Gastroesophageal sphincter (tissue), 4 donors: ENCODE measurements at regions not wholly inside any gene's neighbourhood (a gene's known extent, or its start where the extent isn't known, plus 50 kb on each side); places are given as distances from the start of the nearest gene placed in this dataset.
"Not testable (repeated sequence)": the region's sequence is repeated elsewhere in the genome, so short reads cannot be mapped to it uniquely, and the experiment has no call there.

Source experiments
- ATAC-seq: fragments of 150-250 bp; one replicate; pipeline ENCODE4 v1.9.1; 2016; ENCODE audit warnings: mild to moderate bottlenecking, moderate library complexity
- H3K27ac ChIP-seq, 4 donors: fragments of 200-600 bp; sonication (generic) in 3 of 4; 1 replicate in 3 of 4; 2 replicates in 1 of 4; pipeline ENCODE4 v1.5.1; 2016 to 2019
- H3K27me3 ChIP-seq: fragments of 200-600 bp; sonication (generic); one replicate; pipeline ENCODE4 v1.5.1; 2019
- H3K36me3 ChIP-seq, 2 donors: fragments of 200-600 bp; sonication (generic); one replicate each; pipeline ENCODE4 v1.5.1; 2019; ENCODE audit warnings: control low read depth in 1 of 2
- H3K4me1 ChIP-seq, 3 donors: fragments of 200-600 bp; sonication (generic); 1 replicate in 2 of 3; 2 replicates in 1 of 3; pipeline ENCODE4 v1.5.1; 2016 to 2019; ENCODE audit warnings: control low read depth in 2 of 3
- H3K4me3 ChIP-seq, 2 donors: fragments of 200-600 bp; sonication (generic); one replicate each; pipeline ENCODE4 v1.5.1; 2019; ENCODE audit warnings: mild to moderate bottlenecking in 1 of 2, moderate library complexity in 1 of 2
- H3K9me3 ChIP-seq, 3 donors: fragments of 200-600 bp; sonication (generic); one replicate each; pipeline ENCODE4 v1.5.1; 2017 to 2019; ENCODE audit warnings: control low read depth in 2 of 3
- EP300 ChIP-seq: sonication (generic); formaldehyde crosslinking; IDR thresholded peaks from one replicate; pipeline ENCODE4 v1.6.1; 2017; ENCODE audit warnings: antibody characterized with exemption, mild to moderate bottlenecking
- POLR2A ChIP-seq, 2 donors: fragments of 450-650 bp; IDR thresholded peaks; one replicate each; pipeline ENCODE4 v1.6.1; 2017; ENCODE audit warnings: antibody characterized with exemption in 2 of 2, mild to moderate bottlenecking in 2 of 2, moderate library complexity in 1 of 2
- POLR2AphosphoS5 ChIP-seq: sonication (generic); formaldehyde crosslinking; IDR thresholded peaks from one replicate; pipeline ENCODE4 v1.6.1; 2017; ENCODE audit warnings: antibody characterized with exemption
- WGBS, 2 donors: methylation state at CpG; one replicate each; pipeline ENCODE4 v1.1.5; 2018; ENCODE audit warnings: low coverage in 1 of 2; 5-methylcytosine and 5-hydroxymethylcytosine counted together
- TF ChIP-seq, protein P1 (sequence below), 4 experiments: fragments of 200-600 bp in 2 of 4; fragments of 450-650 bp in 2 of 4; sonication (generic) in 1 of 4; IDR thresholded peaks; one replicate each; pipeline ENCODE4 v1.5.1; 2017 to 2019; ENCODE audit warnings: antibody characterized with exemption in 4 of 4, mild to moderate bottlenecking in 2 of 4, moderate library complexity in 2 of 4

DNA sequence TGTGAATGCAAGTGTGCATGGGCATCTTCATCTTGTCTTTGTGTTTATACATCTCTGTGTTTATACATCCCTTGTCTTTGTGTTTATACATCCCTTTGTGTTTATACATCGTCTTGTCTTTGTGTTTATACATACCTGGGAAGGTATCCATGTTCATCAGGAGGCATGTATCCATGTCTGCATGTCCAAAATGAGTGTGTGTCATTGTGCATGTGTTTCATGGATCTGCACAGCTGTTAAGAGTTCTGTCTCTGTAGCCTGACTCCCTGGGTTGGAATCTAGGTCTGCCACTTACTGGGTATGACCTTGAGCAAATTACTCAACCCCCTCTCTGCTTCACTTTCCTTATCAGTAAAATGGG lies 50.1 kb upstream of the SIRPA start:
- H3K4me3 ChIP-seq: no peak overlapping the region
- H3K27ac ChIP-seq: peak overlapping the region in 3 of 4 donors; percentile 48 to 67 (median 53)
- no peak for ATAC-seq
- TF ChIP-seq EP300: no peak
- TF ChIP-seq, protein P1, sequence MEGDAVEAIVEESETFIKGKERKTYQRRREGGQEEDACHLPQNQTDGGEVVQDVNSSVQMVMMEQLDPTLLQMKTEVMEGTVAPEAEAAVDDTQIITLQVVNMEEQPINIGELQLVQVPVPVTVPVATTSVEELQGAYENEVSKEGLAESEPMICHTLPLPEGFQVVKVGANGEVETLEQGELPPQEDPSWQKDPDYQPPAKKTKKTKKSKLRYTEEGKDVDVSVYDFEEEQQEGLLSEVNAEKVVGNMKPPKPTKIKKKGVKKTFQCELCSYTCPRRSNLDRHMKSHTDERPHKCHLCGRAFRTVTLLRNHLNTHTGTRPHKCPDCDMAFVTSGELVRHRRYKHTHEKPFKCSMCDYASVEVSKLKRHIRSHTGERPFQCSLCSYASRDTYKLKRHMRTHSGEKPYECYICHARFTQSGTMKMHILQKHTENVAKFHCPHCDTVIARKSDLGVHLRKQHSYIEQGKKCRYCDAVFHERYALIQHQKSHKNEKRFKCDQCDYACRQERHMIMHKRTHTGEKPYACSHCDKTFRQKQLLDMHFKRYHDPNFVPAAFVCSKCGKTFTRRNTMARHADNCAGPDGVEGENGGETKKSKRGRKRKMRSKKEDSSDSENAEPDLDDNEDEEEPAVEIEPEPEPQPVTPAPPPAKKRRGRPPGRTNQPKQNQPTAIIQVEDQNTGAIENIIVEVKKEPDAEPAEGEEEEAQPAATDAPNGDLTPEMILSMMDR (IDR thresholded peaks at IDR 0.05): no peak
- TF ChIP-seq POLR2AphosphoS5: no peak
- no peak for TF ChIP-seq POLR2A (IDR thresholded peaks at IDR 0.05)
- peaks cover 0 to 38% (median 12%) of the 10 kb centered on the region in 3 donors for H3K4me1 ChIP-seq
- no peaks in the 10 kb centered on the region for H3K27me3 ChIP-seq
- H3K9me3 ChIP-seq: no peaks in the 10 kb centered on the region
- H3K36me3 ChIP-seq: no peaks in the 10 kb centered on the region
- WGBS, 2 donors: 13 to 22% methylated on average over 1 of the region's 1 CpG

DNA sequence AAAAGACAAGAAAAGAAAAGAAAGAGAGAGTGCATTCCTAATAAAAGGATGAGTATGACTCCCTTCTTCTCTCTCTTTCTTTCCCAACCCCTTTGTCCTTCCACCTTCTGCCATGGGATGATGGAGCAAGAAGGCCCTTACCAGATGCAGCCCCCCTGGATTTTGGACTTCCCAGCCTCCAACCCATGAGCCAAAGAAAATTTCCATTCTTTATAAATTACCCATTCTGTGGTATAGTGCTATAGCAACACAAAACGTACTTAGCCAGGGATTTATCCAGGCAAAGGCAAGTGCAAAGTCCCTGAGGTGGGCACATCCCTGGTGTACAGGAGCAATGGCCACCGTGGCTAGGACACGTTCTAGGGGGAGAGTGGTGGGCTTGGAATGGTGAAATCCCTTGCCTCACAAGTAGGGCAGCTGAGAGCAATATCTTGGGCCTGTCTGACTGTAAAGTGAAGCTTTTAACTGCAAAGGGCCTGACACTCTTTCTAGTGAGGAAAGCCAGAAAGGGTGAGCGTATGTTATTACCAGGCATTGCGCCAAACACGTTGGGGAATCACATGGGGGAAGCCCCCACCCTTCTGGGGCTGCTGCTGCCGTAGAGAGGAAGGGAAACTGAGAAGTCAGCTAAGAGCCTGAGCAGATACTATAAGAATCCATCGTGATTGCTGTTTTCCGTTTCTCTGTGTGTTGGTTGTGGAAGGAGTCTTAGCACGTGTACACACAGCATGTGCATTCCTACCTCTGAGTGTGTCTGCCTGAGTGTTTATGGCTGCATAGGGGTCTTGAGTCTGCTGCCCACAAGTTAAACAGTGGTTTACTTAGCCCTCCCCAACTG lies 50.7 kb upstream of the SIRPA start:
- peak; percentile 63 for ATAC-seq
- no peaks in the 10 kb centered on the region for H3K27me3 ChIP-seq
- 0 to 6% methylated on average over 6 to 9 of the region's 10 CpGs for WGBS, 2 donors
- peak overlapping the region in 3 of 4 donors; percentile 48 to 67 (median 53) for H3K27ac ChIP-seq
- H3K36me3 ChIP-seq: no peaks in the 10 kb centered on the region
- peaks cover 0 to 38% (median 12%) of the 10 kb centered on the region in 3 donors for H3K4me1 ChIP-seq
- no peaks in the 10 kb centered on the region for H3K9me3 ChIP-seq
- TF ChIP-seq POLR2AphosphoS5: peak; percentile 45
- no peak for TF ChIP-seq POLR2A (IDR thresholded peaks at IDR 0.05)
- no peak overlapping the region for H3K4me3 ChIP-seq

DNA sequence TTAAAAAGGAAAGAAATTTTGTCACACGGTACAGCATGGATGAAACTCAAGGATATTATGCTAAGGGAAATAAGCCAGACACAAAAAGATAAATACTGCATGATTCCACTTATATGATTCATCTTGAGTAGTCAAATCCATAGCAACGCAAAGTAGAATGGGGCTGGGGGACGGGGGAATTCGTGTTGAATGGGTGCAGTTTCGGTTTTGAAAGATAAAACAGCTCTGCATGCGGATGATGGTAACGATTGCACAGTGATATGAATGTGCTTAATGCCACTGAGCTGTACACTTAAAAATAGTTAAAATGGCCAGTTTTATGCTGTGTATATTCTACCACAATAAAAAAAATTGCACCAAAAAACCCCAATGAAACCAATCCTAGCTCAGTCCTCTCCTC lies 52.9 kb upstream of the SIRPA start:
- Histone ChIP-seq H3K9me3 (no peaks in the 10 kb centered on the region), H3K27me3 (peaks cover 5% of the 10 kb centered on the region), H3K27ac (peak overlapping the region in 1 of 4 donors; percentile 71), H3K4me3 (no peak overlapping the region), H3K36me3 (no peaks in the 10 kb centered on the region), H3K4me1 (peaks cover 0 to 38% (median 12%) of the 10 kb centered on the region in 3 donors)
- no peak for ATAC-seq
- WGBS, 2 donors: 67 to 90% methylated on average over 3 to 7 of the region's 7 CpGs
- TF ChIP-seq, protein P1 (IDR thresholded peaks at IDR 0.05): no peak
- no peak for TF ChIP-seq EP300
- no peak for TF ChIP-seq POLR2AphosphoS5
- no peak for TF ChIP-seq POLR2A (IDR thresholded peaks at IDR 0.05)

DNA sequence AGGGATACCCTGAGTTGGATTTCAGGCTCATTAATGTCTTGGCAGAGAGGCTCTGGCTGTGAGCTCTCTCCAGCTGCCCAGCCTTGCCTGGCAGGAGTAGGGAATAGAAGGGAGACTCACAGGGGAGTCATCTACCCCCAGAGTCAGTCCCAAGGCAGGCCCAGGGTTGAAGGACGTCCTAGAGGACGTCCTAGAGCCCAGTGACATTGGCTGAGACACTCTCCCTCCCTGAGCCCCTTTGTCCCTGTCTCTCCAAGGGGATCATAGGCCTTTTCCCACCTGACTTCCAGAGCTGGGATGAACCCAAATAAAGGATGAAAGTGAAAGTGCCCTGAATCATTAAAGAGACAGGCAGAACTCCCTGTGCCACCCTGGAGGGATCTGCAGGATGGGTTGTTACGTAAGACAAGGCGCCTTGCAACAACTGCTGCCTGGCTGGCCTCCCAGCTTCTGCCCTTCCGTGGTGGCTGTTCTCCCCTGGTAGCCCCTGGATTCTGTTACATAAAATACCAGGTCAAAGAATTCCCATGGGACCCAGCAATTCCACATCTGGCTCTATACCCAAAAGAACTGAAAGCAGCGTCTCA lies 53.6 kb upstream of the SIRPA start:
- H3K9me3 ChIP-seq: no peaks in the 10 kb centered on the region

DNA sequence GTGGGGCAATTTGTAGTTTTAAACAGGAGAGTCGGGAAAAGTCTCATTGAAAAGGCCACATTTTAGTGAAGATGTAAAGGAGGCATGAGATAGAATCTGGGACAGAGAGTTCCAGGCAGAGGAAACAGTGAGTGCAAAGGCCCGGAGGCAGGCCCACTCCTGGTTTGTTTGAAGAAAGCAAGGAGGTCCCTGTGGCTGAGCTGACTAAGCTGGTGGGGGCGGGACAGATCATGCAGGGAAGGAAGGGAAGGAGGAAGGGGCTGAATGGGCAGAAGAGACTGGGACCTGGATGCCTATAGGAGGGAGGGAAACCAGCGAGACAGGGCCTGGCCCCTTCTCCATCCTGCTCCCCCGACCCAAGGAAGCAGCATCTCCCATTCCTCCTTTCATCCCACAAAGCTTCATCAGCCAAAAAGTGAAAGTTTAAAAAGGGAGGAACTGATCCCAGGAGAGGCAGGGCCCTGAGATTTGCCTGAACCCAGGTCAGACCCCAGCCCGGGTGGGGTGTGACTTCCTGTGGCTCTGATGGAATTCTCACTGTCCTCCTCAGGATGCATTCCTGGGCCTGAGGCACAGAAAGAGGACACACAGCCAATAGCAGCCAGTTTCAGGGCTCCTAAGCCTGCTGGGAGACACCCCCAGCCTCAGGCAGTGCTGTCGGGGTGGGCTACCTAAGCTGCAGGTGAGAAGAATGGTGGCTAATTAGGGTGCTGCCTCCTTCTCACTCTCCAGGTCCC lies 54.2 kb upstream of the SIRPA start:
- no peak for ATAC-seq
- Histone ChIP-seq H3K27ac (peak overlapping the region in 3 of 4 donors; percentile 61 to 73 (median 71)), H3K36me3 (no peaks in the 10 kb centered on the region), H3K4me3 (no peak overlapping the region), H3K9me3 (no peaks in the 10 kb centered on the region), H3K4me1 (peaks cover 0 to 37% (median 12%) of the 10 kb centered on the region in 3 donors), H3K27me3 (peaks cover 8% of the 10 kb centered on the region)
- TF ChIP-seq POLR2AphosphoS5 (no peak), POLR2A (IDR thresholded peaks at IDR 0.05) (no peak), EP300 (no peak)
- TF ChIP-seq, protein P1 (IDR thresholded peaks at IDR 0.05): no peak
- WGBS, 2 donors: 80% methylated on average over 2 to 7 of the region's 7 CpGs

More for the DNA sequence above, 53.6 kb upstream of the SIRPA start:
- peak; percentile 39 for ATAC-seq
- Histone ChIP-seq H3K36me3 (no peaks in the 10 kb centered on the region), H3K4me1 (peaks cover 0 to 38% (median 12%) of the 10 kb centered on the region in 3 donors), H3K27ac (peak overlapping the region in 3 of 4 donors; percentile 61 to 73 (median 71)), H3K4me3 (no peak overlapping the region), H3K27me3 (peaks cover 8% of the 10 kb centered on the region)
- TF ChIP-seq POLR2A (IDR thresholded peaks at IDR 0.05): no peak
- TF ChIP-seq, protein P1 (IDR thresholded peaks at IDR 0.05): no peak
- 50 to 62% methylated on average over 2 to 3 of the region's 6 CpGs for WGBS, 2 donors

DNA sequence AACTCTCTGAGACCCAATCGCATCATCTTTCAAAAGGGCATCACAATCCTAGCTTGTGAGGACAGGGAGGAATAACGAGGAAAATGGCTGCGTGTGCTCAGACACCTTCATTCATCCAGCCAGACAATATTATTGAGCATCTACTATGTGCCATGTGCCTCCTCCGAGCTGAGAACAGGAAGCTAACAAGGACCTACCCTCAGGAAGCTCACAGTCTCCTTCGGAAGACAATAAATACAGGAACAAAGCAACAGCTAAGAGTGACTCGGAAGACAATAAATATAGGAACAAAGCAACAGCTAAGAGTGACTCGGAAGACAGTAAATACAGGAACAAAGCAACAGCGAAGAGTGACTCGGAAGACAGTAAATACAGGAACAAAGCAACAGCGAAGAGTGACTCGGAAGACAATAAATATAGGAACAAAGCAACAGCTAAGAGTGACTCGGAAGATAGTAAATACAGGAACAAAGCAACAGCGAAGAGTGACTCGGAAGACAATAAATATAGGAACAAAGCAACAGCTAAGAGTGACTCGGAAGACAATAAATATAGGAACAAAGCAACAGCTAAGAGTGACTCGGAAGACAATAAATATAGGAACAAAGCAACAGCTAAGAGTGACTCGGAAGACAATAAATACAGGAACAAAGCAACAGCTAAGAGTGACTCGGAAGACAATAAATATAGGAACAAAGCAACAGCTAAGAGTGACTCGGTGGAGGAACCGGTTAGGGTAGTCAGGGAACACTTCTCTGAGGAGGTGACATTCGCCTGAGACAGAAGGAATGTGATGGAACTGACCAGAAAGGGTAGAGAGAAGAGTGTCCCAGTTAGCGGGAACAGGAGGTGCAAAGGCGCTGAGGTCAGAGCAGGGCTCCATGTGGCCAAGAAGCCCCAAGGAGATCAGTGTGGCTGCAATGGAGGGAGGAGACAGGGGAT lies 55.6 kb upstream of the SIRPA start:
- H3K36me3 ChIP-seq, H3K4me3 ChIP-seq, H3K9me3 ChIP-seq, H3K27me3 ChIP-seq, ATAC-seq: not testable (repeated sequence)
- 69 to 80% methylated on average over 7 to 15 of the region's 23 CpGs for WGBS, 2 donors
- Histone ChIP-seq H3K27ac (peak overlapping the region in 1 of 4 donors; percentile 20), H3K4me1 (peaks cover 0 to 23% (median 8%) of the 10 kb centered on the region in 3 donors)
